Panc1 (cell line): ENCODE measurements at regions not wholly inside any gene's neighbourhood (a gene's known extent, or its start where the extent isn't known, plus 50 kb on each side); places are given as distances from the start of the nearest gene placed in this dataset.

ENCODE experiments used
- CTCF ChIP-seq: fragments of 450-650 bp; IDR thresholded peaks from 2 replicates; pipeline ENCODE4 v1.5.1; 2017; ENCODE audit warnings: mild to moderate bottlenecking
- POLR2AphosphoS5 ChIP-seq: IDR thresholded peaks from 2 replicates; pipeline ENCODE4 v1.6.1; 2012; ENCODE audit warnings: mild to moderate bottlenecking, low read depth, low read length, moderate library complexity
- REST ChIP-seq, 2 experiments: IDR thresholded peaks; 2 replicates each; pipeline ENCODE4 v1.6.1; 2011 to 2012; ENCODE audit warnings: low read depth in 2 of 2, control low read depth in 1 of 2, low read length in 1 of 2, mild to moderate bottlenecking in 1 of 2, moderate library complexity in 1 of 2; ENCODE audit not compliant: insufficient read depth in 1 of 2
- SIN3A ChIP-seq: IDR thresholded peaks from 2 replicates; pipeline ENCODE4 v1.6.1; 2012; ENCODE audit warnings: low read depth, mild to moderate bottlenecking, low read length, moderate library complexity, borderline replicate concordance; ENCODE audit not compliant: insufficient read depth

GRCh38 chr13:103229674-103230073, 163.5 kb upstream of the SLC10A2 start:
- no peak for TF ChIP-seq POLR2AphosphoS5
- no peak for TF ChIP-seq CTCF
- TF ChIP-seq REST (IDR thresholded peaks at IDR 0.05; ENCODE audit: insufficient read depth in 1 of 2, low read depth in 2 of 2, low read length in 1 of 2): no peak
- no peak for TF ChIP-seq SIN3A
